Muscle of leg (tissue), 3 donors: ENCODE measurements at regions not wholly inside any gene's neighbourhood (a gene's known extent, or its start where the extent isn't known, plus 50 kb on each side); places are given as distances from the start of the nearest gene placed in this dataset.
A peak's percentile ranks its signal among the peaks of the same experiment; 100 is the strongest.

Experiments
- DNase-seq: peaks from one replicate; pipeline ENCODE4 v3.0.0; 2013
- H3K27ac ChIP-seq: one replicate; pipeline ENCODE4 v1.5.1; 2013; ENCODE audit warnings: mild to moderate bottlenecking, low read length, control low read depth
- H3K27me3 ChIP-seq: one replicate; pipeline ENCODE4 v1.6.1; 2013; ENCODE audit warnings: low read length; ENCODE audit not compliant: control insufficient read depth, insufficient read depth
- H3K36me3 ChIP-seq: one replicate; pipeline ENCODE4 v1.6.1; 2013; ENCODE audit warnings: low read length; ENCODE audit not compliant: control insufficient read depth, insufficient read depth
- H3K4me1 ChIP-seq: one replicate; pipeline ENCODE4 v1.6.1; 2013; ENCODE audit warnings: low read length; ENCODE audit not compliant: control insufficient read depth, insufficient read depth
- H3K4me3 ChIP-seq: one replicate; pipeline ENCODE4 v1.5.1; 2013; ENCODE audit warnings: low read length, control low read depth
- H3K9me3 ChIP-seq: replicated peaks from 2 replicates; pipeline ENCODE4 v1.6.1; 2013; ENCODE audit warnings: low read depth, low read length; ENCODE audit not compliant: control insufficient read depth
- WGBS: methylation state at CpG from one replicate; pipeline ENCODE4 v1.1.5; 2013; ENCODE audit warnings: missing lambda C conversion rate; ENCODE audit not compliant: insufficient coverage; 5-methylcytosine and 5-hydroxymethylcytosine counted together

GRCh38 chr5:166004006-166004405 lies 2287.4 kb upstream of the WWC1 start:
- Histone ChIP-seq H3K4me3 (no peak overlapping the region), H3K27me3 (no peaks in the 10 kb centered on the region), H3K4me1 (no peaks in the 10 kb centered on the region), H3K27ac (no peak overlapping the region), H3K36me3 (no peaks in the 10 kb centered on the region), H3K9me3 (no peaks in the 10 kb centered on the region)
- peak; percentile 31 for DNase-seq
- whole genome bisulfite sequencing, result no CpG with 5 or more reads among the region's 2 CpGs

GRCh38 chr5:166013415-166013814 lies 2278.0 kb upstream of the WWC1 start:
- Histone ChIP-seq H3K9me3 (no peaks in the 10 kb centered on the region), H3K4me1 (no peaks in the 10 kb centered on the region), H3K4me3 (no peak overlapping the region), H3K27ac (no peak overlapping the region), H3K36me3 (no peaks in the 10 kb centered on the region), H3K27me3 (no peaks in the 10 kb centered on the region)
- WGBS, result 81% methylated on average over 2 of the region's 4 CpGs
- DNase-seq, result no peak

- Histone ChIP-seq H3K27ac (no peak overlapping the region), H3K36me3 (no peaks in the 10 kb centered on the region), H3K27me3 (no peaks in the 10 kb centered on the region), H3K9me3 (no peaks in the 10 kb centered on the region), H3K4me1 (no peaks in the 10 kb centered on the region), H3K4me3 (no peak overlapping the region)
- no CpG with 5 or more reads among the region's 2 CpGs for WGBS
- DNase-seq, result no peak
These were observed 2277.2 kb upstream of the WWC1 start for GRCh38 chr5:166014256-166014655.

GRCh38 chr5:166018716-166019115 lies 2272.7 kb upstream of the WWC1 start:
- no CpG with 5 or more reads among the region's 1 CpG for WGBS
- Histone ChIP-seq H3K36me3 (no peaks in the 10 kb centered on the region), H3K27me3 (no peaks in the 10 kb centered on the region), H3K4me1 (no peaks in the 10 kb centered on the region), H3K4me3 (no peak overlapping the region), H3K27ac (no peak overlapping the region), H3K9me3 (no peaks in the 10 kb centered on the region)
- DNase-seq, result no peak

- Histone ChIP-seq H3K27me3 (no peaks in the 10 kb centered on the region), H3K4me1 (no peaks in the 10 kb centered on the region), H3K9me3 (no peaks in the 10 kb centered on the region), H3K36me3 (no peaks in the 10 kb centered on the region), H3K27ac (no peak overlapping the region), H3K4me3 (no peak overlapping the region)
- peak; percentile 16 for DNase-seq
These were observed 2269.4 kb upstream of the WWC1 start for GRCh38 chr5:166022065-166022464.

GRCh38 chr5:166024970-166025369 lies 2266.5 kb upstream of the WWC1 start:
- Histone ChIP-seq H3K4me3 (no peak overlapping the region), H3K9me3 (no peaks in the 10 kb centered on the region), H3K27me3 (no peaks in the 10 kb centered on the region), H3K27ac (no peak overlapping the region), H3K4me1 (no peaks in the 10 kb centered on the region), H3K36me3 (no peaks in the 10 kb centered on the region)
- no peak for DNase-seq

GRCh38 chr5:166027582-166027981 lies 2263.9 kb upstream of the WWC1 start:
- no peak overlapping the region for H3K27ac ChIP-seq
- no peak overlapping the region for H3K4me3 ChIP-seq
- DNase-seq, result no peak
- WGBS, result no CpG with 5 or more reads among the region's 1 CpG
- no peaks in the 10 kb centered on the region for H3K4me1 ChIP-seq
- H3K36me3 ChIP-seq, result no peaks in the 10 kb centered on the region
- H3K9me3 ChIP-seq, result no peaks in the 10 kb centered on the region
- no peaks in the 10 kb centered on the region for H3K27me3 ChIP-seq

- Histone ChIP-seq H3K4me3 (no peak overlapping the region), H3K9me3 (no peaks in the 10 kb centered on the region), H3K27ac (no peak overlapping the region), H3K36me3 (no peaks in the 10 kb centered on the region), H3K4me1 (no peaks in the 10 kb centered on the region), H3K27me3 (no peaks in the 10 kb centered on the region)
- no peak for DNase-seq
- no CpG with 5 or more reads among the region's 2 CpGs for WGBS
These were observed 2259.5 kb upstream of the WWC1 start for GRCh38 chr5:166031926-166032325.

GRCh38 chr5:166032601-166033000 lies 2258.8 kb upstream of the WWC1 start:
- H3K4me1 ChIP-seq, result no peaks in the 10 kb centered on the region
- H3K27me3 ChIP-seq, result no peaks in the 10 kb centered on the region
- no peaks in the 10 kb centered on the region for H3K9me3 ChIP-seq
- H3K27ac ChIP-seq, result no peak overlapping the region
- no peak overlapping the region for H3K4me3 ChIP-seq
- no peaks in the 10 kb centered on the region for H3K36me3 ChIP-seq
- WGBS, result no CpG with 5 or more reads among the region's 1 CpG
- DNase-seq, result no peak

- WGBS, result no CpG with 5 or more reads among the region's 2 CpGs
These were observed 2245.5 kb upstream of the WWC1 start for GRCh38 chr5:166045961-166046360.

GRCh38 chr5:166046956-166047355 lies 2244.5 kb upstream of the WWC1 start:
- no peak overlapping the region for H3K27ac ChIP-seq
- no peaks in the 10 kb centered on the region for H3K4me1 ChIP-seq
- no peak overlapping the region for H3K4me3 ChIP-seq
- no peaks in the 10 kb centered on the region for H3K27me3 ChIP-seq
- DNase-seq, result no peak
- H3K9me3 ChIP-seq, result no peaks in the 10 kb centered on the region
- no CpG with 5 or more reads among the region's 1 CpG for WGBS
- no peaks in the 10 kb centered on the region for H3K36me3 ChIP-seq

More at GRCh38 chr5:166045961-166046360, 2245.5 kb upstream of the WWC1 start:
- no peaks in the 10 kb centered on the region for H3K4me1 ChIP-seq
- no peaks in the 10 kb centered on the region for H3K9me3 ChIP-seq
- peak; percentile 72 for DNase-seq
- H3K36me3 ChIP-seq, result no peaks in the 10 kb centered on the region
- H3K27me3 ChIP-seq, result no peaks in the 10 kb centered on the region
- H3K27ac ChIP-seq, result no peak overlapping the region
- no peak overlapping the region for H3K4me3 ChIP-seq
